ENCODE measurements at regions not wholly inside any gene's neighbourhood (a gene's known extent, or its start where the extent isn't known, plus 50 kb on each side); places are given as distances from the start of the nearest gene placed in this dataset.

DNA sequence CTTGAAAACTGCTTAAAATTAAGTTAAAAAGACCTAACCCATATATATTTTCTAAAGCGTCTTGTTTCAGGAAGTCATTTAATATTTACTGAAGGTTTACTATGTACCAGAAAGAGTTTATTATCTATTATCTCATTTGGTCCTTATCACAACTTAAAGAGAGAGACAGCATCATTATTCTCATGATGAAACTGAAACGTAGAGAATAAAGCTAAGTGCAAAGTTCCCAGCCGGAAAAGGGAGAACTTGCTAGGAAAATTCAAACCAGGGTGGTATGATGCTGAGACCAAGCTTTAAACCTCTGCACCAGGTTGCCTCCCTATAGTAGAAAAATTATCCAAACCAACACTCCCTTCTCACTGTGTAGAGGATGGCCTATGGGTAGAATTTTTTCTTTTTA lies 207.7 kb upstream of the BMPER start:
- Histone ChIP-seq H3K4me3 (ENCODE audit: low read depth in 2 of 2, low read length in 2 of 2) (no peak overlapping the region), H3K9me3 (ENCODE audit: control insufficient read depth, insufficient read depth, low read depth, low read length) (no peaks in the 10 kb centered on the region), H3K27me3 (ENCODE audit: control insufficient read depth, insufficient read depth, low read length) (no peaks in the 10 kb centered on the region; the same call in 1 of the 2 replicates), H3K36me3 (ENCODE audit: control insufficient read depth, insufficient read depth, low read length) (no peaks in the 10 kb centered on the region), H3K4me1 (ENCODE audit: control insufficient read depth, insufficient read depth, low read length) (no peaks in the 10 kb centered on the region), H3K27ac (ENCODE audit: low read length) (no peak overlapping the region)
- intact Hi-C loops (cut with micrococcal nuclease; ENCODE audit: unreplicated experiment) (no loop called here), in situ Hi-C loops (cut with HindIII; ENCODE audit: low pct_unique_long_range_greater_than_20kb, low sequenced_read_pairs) (no loop called here)
- ChIA-PET POLR2A (no interaction called here), CTCF (no interaction called here)
- TF ChIP-seq, protein P1, sequence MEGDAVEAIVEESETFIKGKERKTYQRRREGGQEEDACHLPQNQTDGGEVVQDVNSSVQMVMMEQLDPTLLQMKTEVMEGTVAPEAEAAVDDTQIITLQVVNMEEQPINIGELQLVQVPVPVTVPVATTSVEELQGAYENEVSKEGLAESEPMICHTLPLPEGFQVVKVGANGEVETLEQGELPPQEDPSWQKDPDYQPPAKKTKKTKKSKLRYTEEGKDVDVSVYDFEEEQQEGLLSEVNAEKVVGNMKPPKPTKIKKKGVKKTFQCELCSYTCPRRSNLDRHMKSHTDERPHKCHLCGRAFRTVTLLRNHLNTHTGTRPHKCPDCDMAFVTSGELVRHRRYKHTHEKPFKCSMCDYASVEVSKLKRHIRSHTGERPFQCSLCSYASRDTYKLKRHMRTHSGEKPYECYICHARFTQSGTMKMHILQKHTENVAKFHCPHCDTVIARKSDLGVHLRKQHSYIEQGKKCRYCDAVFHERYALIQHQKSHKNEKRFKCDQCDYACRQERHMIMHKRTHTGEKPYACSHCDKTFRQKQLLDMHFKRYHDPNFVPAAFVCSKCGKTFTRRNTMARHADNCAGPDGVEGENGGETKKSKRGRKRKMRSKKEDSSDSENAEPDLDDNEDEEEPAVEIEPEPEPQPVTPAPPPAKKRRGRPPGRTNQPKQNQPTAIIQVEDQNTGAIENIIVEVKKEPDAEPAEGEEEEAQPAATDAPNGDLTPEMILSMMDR (IDR thresholded peaks at IDR 0.05), result no peak
- TF ChIP-seq, protein P2, sequence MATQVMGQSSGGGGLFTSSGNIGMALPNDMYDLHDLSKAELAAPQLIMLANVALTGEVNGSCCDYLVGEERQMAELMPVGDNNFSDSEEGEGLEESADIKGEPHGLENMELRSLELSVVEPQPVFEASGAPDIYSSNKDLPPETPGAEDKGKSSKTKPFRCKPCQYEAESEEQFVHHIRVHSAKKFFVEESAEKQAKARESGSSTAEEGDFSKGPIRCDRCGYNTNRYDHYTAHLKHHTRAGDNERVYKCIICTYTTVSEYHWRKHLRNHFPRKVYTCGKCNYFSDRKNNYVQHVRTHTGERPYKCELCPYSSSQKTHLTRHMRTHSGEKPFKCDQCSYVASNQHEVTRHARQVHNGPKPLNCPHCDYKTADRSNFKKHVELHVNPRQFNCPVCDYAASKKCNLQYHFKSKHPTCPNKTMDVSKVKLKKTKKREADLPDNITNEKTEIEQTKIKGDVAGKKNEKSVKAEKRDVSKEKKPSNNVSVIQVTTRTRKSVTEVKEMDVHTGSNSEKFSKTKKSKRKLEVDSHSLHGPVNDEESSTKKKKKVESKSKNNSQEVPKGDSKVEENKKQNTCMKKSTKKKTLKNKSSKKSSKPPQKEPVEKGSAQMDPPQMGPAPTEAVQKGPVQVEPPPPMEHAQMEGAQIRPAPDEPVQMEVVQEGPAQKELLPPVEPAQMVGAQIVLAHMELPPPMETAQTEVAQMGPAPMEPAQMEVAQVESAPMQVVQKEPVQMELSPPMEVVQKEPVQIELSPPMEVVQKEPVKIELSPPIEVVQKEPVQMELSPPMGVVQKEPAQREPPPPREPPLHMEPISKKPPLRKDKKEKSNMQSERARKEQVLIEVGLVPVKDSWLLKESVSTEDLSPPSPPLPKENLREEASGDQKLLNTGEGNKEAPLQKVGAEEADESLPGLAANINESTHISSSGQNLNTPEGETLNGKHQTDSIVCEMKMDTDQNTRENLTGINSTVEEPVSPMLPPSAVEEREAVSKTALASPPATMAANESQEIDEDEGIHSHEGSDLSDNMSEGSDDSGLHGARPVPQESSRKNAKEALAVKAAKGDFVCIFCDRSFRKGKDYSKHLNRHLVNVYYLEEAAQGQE (IDR thresholded peaks at IDR 0.05; ENCODE audit: insufficient read depth in 1 of 2, low read depth in 2 of 2, low read length in 1 of 2), result no peak
- no peak for TF ChIP-seq TCF7L2 (IDR thresholded peaks at IDR 0.05; ENCODE audit: low read depth, low read length)
- ATAC-seq, result no peak
- BruUV-seq (replicated peaks), result no TSS peak
- no peak for DNase-seq (ENCODE audit: low read depth, low spot score)

DNA sequence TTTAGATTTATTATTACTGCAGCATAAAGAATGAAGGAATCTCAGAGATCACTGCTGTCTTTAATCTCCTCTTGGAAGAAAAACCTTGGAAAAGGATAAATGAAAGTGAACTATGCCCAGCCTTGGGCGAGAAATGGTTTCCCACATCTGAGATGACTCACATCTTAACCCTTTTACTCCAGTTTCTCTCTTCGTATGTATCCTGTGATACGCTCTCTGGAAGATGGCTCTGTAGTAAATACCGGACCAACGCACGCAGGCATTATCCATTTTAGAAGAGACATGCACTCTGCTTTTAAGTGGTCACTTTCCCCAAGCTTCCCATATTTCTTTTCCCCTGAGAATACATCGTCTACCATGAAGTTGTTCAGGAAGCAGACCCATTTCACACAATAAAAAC lies 207.3 kb upstream of the BMPER start:
- no peaks in the 10 kb centered on the region; the same call in 1 of the 2 replicates for H3K27me3 ChIP-seq (ENCODE audit: control insufficient read depth, insufficient read depth, low read length)
- no peak overlapping the region for H3K27ac ChIP-seq (ENCODE audit: low read length)
- no TSS peak for BruUV-seq (replicated peaks)
- POLR2A ChIA-PET, result no interaction called here
- H3K9me3 ChIP-seq (ENCODE audit: control insufficient read depth, insufficient read depth, low read depth, low read length), result no peaks in the 10 kb centered on the region
- in situ Hi-C loops (cut with HindIII; ENCODE audit: low pct_unique_long_range_greater_than_20kb, low sequenced_read_pairs), result no loop called here
- no peak for TF ChIP-seq POLR2AphosphoS5 (IDR thresholded peaks at IDR 0.05; ENCODE audit: low read depth, low read length)
- TF ChIP-seq, protein P2 (IDR thresholded peaks at IDR 0.05; ENCODE audit: insufficient read depth in 1 of 2, low read depth in 2 of 2, low read length in 1 of 2), result no peak
- TF ChIP-seq TCF7L2 (IDR thresholded peaks at IDR 0.05; ENCODE audit: low read depth, low read length), result no peak
- TF ChIP-seq SIN3A (IDR thresholded peaks at IDR 0.05; ENCODE audit: borderline replicate concordance, insufficient read depth, low read depth, low read length), result no peak
- TF ChIP-seq, protein P1 (IDR thresholded peaks at IDR 0.05), result no peak
- H3K4me3 ChIP-seq (ENCODE audit: low read depth in 2 of 2, low read length in 2 of 2), result no peak overlapping the region
- ATAC-seq (no peak), DNase-seq (ENCODE audit: low read depth, low spot score) (no peak)
- H3K36me3 ChIP-seq (ENCODE audit: control insufficient read depth, insufficient read depth, low read length), result no peaks in the 10 kb centered on the region
- no peaks in the 10 kb centered on the region for H3K4me1 ChIP-seq (ENCODE audit: control insufficient read depth, insufficient read depth, low read length)
- CTCF ChIA-PET, result no interaction called here
- intact Hi-C loops (cut with micrococcal nuclease; ENCODE audit: unreplicated experiment), result no loop called here
